Vagina (tissue), 2 donors: ENCODE measurements at regions not wholly inside any gene's neighbourhood (a gene's known extent, or its start where the extent isn't known, plus 50 kb on each side); places are given as distances from the start of the nearest gene placed in this dataset.

Source experiments
- POLR2AphosphoS5 ChIP-seq, 2 donors: sonication (generic); formaldehyde crosslinking; IDR thresholded peaks; one replicate each; pipeline ENCODE4 v1.9.0; 2017; ENCODE audit warnings: antibody characterized with exemption in 2 of 2, mild to moderate bottlenecking in 2 of 2, low read depth in 1 of 2; ENCODE audit not compliant: insufficient read depth in 1 of 2
- TF ChIP-seq, protein P1 (sequence below), 3 experiments: fragments of 450-650 bp in 2 of 3; fragments of 200-600 bp in 1 of 3; sonication (generic) in 1 of 3; IDR thresholded peaks; one replicate each; pipeline ENCODE4 v1.5.1; 2017 to 2019; ENCODE audit warnings: antibody characterized with exemption in 3 of 3, mild to moderate bottlenecking in 2 of 3, moderate library complexity in 2 of 3

- TF ChIP-seq POLR2AphosphoS5 (IDR thresholded peaks at IDR 0.05; ENCODE audit: insufficient read depth in 1 of 2, low read depth in 1 of 2), result no peak
- TF ChIP-seq, protein P1, sequence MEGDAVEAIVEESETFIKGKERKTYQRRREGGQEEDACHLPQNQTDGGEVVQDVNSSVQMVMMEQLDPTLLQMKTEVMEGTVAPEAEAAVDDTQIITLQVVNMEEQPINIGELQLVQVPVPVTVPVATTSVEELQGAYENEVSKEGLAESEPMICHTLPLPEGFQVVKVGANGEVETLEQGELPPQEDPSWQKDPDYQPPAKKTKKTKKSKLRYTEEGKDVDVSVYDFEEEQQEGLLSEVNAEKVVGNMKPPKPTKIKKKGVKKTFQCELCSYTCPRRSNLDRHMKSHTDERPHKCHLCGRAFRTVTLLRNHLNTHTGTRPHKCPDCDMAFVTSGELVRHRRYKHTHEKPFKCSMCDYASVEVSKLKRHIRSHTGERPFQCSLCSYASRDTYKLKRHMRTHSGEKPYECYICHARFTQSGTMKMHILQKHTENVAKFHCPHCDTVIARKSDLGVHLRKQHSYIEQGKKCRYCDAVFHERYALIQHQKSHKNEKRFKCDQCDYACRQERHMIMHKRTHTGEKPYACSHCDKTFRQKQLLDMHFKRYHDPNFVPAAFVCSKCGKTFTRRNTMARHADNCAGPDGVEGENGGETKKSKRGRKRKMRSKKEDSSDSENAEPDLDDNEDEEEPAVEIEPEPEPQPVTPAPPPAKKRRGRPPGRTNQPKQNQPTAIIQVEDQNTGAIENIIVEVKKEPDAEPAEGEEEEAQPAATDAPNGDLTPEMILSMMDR (IDR thresholded peaks at IDR 0.05), result no peak
Observed at GRCh38 chr6:170132561-170132991, 158.3 kb downstream of the DLL1 start.
